ENCODE measurements at regions not wholly inside any gene's neighbourhood (a gene's known extent, or its start where the extent isn't known, plus 50 kb on each side); places are given as distances from the start of the nearest gene placed in this dataset.
A peak's percentile ranks its signal among the peaks of the same experiment; 100 is the strongest.

GRCh38 chr14:54211551-54212308, 185.1 kb upstream of the CDKN3 start:
- no peak for ATAC-seq

- ATAC-seq, result no peak
Observed at GRCh38 chr14:54213536-54213935, 183.3 kb upstream of the CDKN3 start.

- ATAC-seq, result no peak
Observed at GRCh38 chr14:54216827-54217226, 180.0 kb upstream of the CDKN3 start.

- ATAC-seq, result no peak
Observed at GRCh38 chr14:54219261-54220070, 177.3 kb upstream of the CDKN3 start.

- no peak for ATAC-seq
Observed at GRCh38 chr14:54220071-54220703, 176.6 kb upstream of the CDKN3 start.

GRCh38 chr14:54220704-54221431, 175.9 kb upstream of the CDKN3 start:
- no peak for ATAC-seq

GRCh38 chr14:54221432-54221803, 175.4 kb upstream of the CDKN3 start:
- no peak for ATAC-seq

- no peak for ATAC-seq
Observed at GRCh38 chr14:54221971-54222370, 174.8 kb upstream of the CDKN3 start.

- ATAC-seq, result no peak
Observed at GRCh38 chr14:54223831-54224402, 172.9 kb upstream of the CDKN3 start.

GRCh38 chr14:54225457-54226060, 171.2 kb upstream of the CDKN3 start:
- no peak for ATAC-seq

- no peak for ATAC-seq
Observed at GRCh38 chr14:54226103-54226502, 170.7 kb upstream of the CDKN3 start.

- no peak for ATAC-seq
Observed at GRCh38 chr14:54226558-54226957, 170.2 kb upstream of the CDKN3 start.

GRCh38 chr14:54229136-54229535, 167.7 kb upstream of the CDKN3 start:
- ATAC-seq, result no peak

GRCh38 chr14:54230645-54231044, 166.2 kb upstream of the CDKN3 start:
- ATAC-seq, result no peak

GRCh38 chr14:54232735-54233134, 164.1 kb upstream of the CDKN3 start:
- ATAC-seq, result peak in 1 of 2 donors; percentile 24

- ATAC-seq, result no peak
Observed at GRCh38 chr14:54241517-54241916, 155.3 kb upstream of the CDKN3 start.

GRCh38 chr14:54251356-54251755, 145.5 kb upstream of the CDKN3 start:
- no peak for ATAC-seq

- ATAC-seq, result no peak
Observed at GRCh38 chr14:54252072-54252730, 144.6 kb upstream of the CDKN3 start.

GRCh38 chr14:54253195-54253947, 143.4 kb upstream of the CDKN3 start:
- ATAC-seq, result peak; percentile 75 to 81

- ATAC-seq, result no peak
Observed at GRCh38 chr14:54256156-54256555, 140.7 kb upstream of the CDKN3 start.

GRCh38 chr14:54257424-54257823, 139.4 kb upstream of the CDKN3 start:
- no peak for ATAC-seq
